GM23338 (cell line): ENCODE measurements at regions not wholly inside any gene's neighbourhood (a gene's known extent, or its start where the extent isn't known, plus 50 kb on each side); places are given as distances from the start of the nearest gene placed in this dataset.

Experiments used
- ATAC-seq: fragments of 200-7000 bp; cut with Tn5 transposase; 3 replicates; pipeline ENCODE4 v1.9.1; 2020
- DNase-seq: peaks from one replicate; pipeline ENCODE4 v3.0.0-alpha.2; 2015; ENCODE audit warnings: low spot score
- H2AFZ ChIP-seq: fragments of 200-600 bp; sonication (generic); 2 replicates; pipeline ENCODE4 v1.8.0; 2016; ENCODE audit warnings: antibody characterized with exemption, mild to moderate bottlenecking, moderate library complexity
- H3F3A ChIP-seq: fragments of 200-600 bp; sonication (generic); replicated peaks from 2 replicates; pipeline ENCODE4 v1.8.0; 2017; ENCODE audit warnings: antibody characterized with exemption, mixed run types, low read depth
- H3K27ac ChIP-seq: fragments of 200-600 bp; sonication (generic); 2 replicates; pipeline ENCODE4 v1.6.1; 2016; ENCODE audit warnings: low read depth
- H3K27me3 ChIP-seq: fragments of 200-600 bp; sonication (generic); 2 replicates; pipeline ENCODE4 v1.8.0; 2016; ENCODE audit warnings: mild to moderate bottlenecking, mixed run types, moderate library complexity; ENCODE audit not compliant: insufficient read depth
- H3K36me3 ChIP-seq: fragments of 200-600 bp; sonication (generic); 2 replicates; pipeline ENCODE4 v1.8.0; 2016; ENCODE audit warnings: mild to moderate bottlenecking; ENCODE audit not compliant: insufficient read depth
- H3K4me1 ChIP-seq: fragments of 200-600 bp; sonication (generic); 2 replicates; pipeline ENCODE4 v1.8.0; 2016; ENCODE audit warnings: mild to moderate bottlenecking, moderate library complexity; ENCODE audit not compliant: insufficient read depth
- H3K4me2 ChIP-seq: fragments of 200-600 bp; sonication (generic); 2 replicates; pipeline ENCODE4 v1.7.1; 2017; ENCODE audit warnings: mixed run types
- H3K4me3 ChIP-seq: fragments of 200-600 bp; sonication (generic); 2 replicates; pipeline ENCODE4 v1.6.1; 2016; ENCODE audit warnings: mixed run types
- H3K79me2 ChIP-seq: fragments of 200-600 bp; sonication (generic); replicated peaks from 2 replicates; pipeline ENCODE4 v1.8.0; 2017; ENCODE audit warnings: mild to moderate bottlenecking; ENCODE audit not compliant: insufficient read depth
- H3K9me2 ChIP-seq: fragments of 200-600 bp; sonication (generic); 2 replicates; pipeline ENCODE4 v1.8.0; 2017; ENCODE audit not compliant: insufficient read depth
- H4K20me1 ChIP-seq: fragments of 200-600 bp; sonication (generic); replicated peaks from 2 replicates; pipeline ENCODE4 v1.8.0; 2017; ENCODE audit warnings: mild to moderate bottlenecking; ENCODE audit not compliant: insufficient read depth
- H3K27ac Mint-ChIP-seq: 2 replicates; pipeline ENCODE4 v1.8.0; 2020; ENCODE audit warnings: inconsistent platforms, mild to moderate bottlenecking, moderate library complexity, mixed read lengths
- H3K27me3 Mint-ChIP-seq: 3 replicates; pipeline ENCODE4 v1.8.0; 2022; ENCODE audit warnings: low read depth, mild to moderate bottlenecking, moderate library complexity, mixed read lengths, inconsistent platforms; ENCODE audit not compliant: insufficient read depth, poor library complexity
- H3K36me3 Mint-ChIP-seq: 3 replicates; pipeline ENCODE4 v1.8.0; 2021; ENCODE audit warnings: low read depth, mild to moderate bottlenecking, inconsistent platforms, moderate library complexity, mixed read lengths
- H3K4me1 Mint-ChIP-seq: 3 replicates; pipeline ENCODE4 v1.8.0; 2020; ENCODE audit warnings: mild to moderate bottlenecking, inconsistent platforms, mixed read lengths
- H3K4me3 Mint-ChIP-seq: 3 replicates; pipeline ENCODE4 v1.8.0; 2021; ENCODE audit warnings: moderate library complexity, mild to moderate bottlenecking, inconsistent platforms, mixed read lengths
- H3K9me3 Mint-ChIP-seq: 3 replicates; pipeline ENCODE4 v1.8.0; 2020; ENCODE audit warnings: moderate library complexity, mild to moderate bottlenecking, inconsistent platforms, mixed read lengths
- CREB1 ChIP-seq: fragments of 250-450 bp; sonication (Bioruptor Pico); IDR thresholded peaks from 2 replicates; pipeline ENCODE4 v1.5.0; 2020; ENCODE audit warnings: low read depth, mild to moderate bottlenecking, moderate library complexity
- EZH2 ChIP-seq: fragments of 200-600 bp; sonication (generic); IDR thresholded peaks from one replicate; pipeline ENCODE4 v1.8.0; 2017; ENCODE audit warnings: antibody characterized with exemption, mild to moderate bottlenecking, low read depth; ENCODE audit not compliant: unreplicated experiment
- EZH2phosphoT487 ChIP-seq: fragments of 200-600 bp; sonication (generic); IDR thresholded peaks from one replicate; pipeline ENCODE4 v1.8.1; 2018; ENCODE audit warnings: antibody characterized with exemption; ENCODE audit not compliant: unreplicated experiment
- JUNB ChIP-seq: IDR thresholded peaks from one replicate; pipeline ENCODE4 v1.6.1; 2016; ENCODE audit warnings: antibody characterized with exemption; ENCODE audit not compliant: unreplicated experiment
- NANOG ChIP-seq: IDR thresholded peaks from 2 replicates; pipeline ENCODE4 v1.6.1; 2016; ENCODE audit warnings: antibody characterized with exemption, borderline replicate concordance
- STAT1 ChIP-seq: IDR thresholded peaks from one replicate; pipeline ENCODE4 v1.6.1; 2016; ENCODE audit warnings: antibody characterized with exemption; ENCODE audit not compliant: unreplicated experiment
- ZNF114 ChIP-seq: fragments of 250-450 bp; sonication (Bioruptor Pico); IDR thresholded peaks from 2 replicates; pipeline ENCODE4 v1.5.0; 2020; ENCODE audit warnings: mild to moderate bottlenecking, moderate library complexity
- ZNF331 ChIP-seq: fragments of 250-450 bp; sonication (Bioruptor Pico); IDR thresholded peaks from 2 replicates; pipeline ENCODE4 v1.5.0; 2020; ENCODE audit warnings: low read depth, mild to moderate bottlenecking, moderate library complexity
- TF ChIP-seq, protein P1 (sequence below): fragments of 250-450 bp; sonication (Bioruptor Pico); IDR thresholded peaks from 2 replicates; pipeline ENCODE4 v1.5.0; 2020; ENCODE audit warnings: mild to moderate bottlenecking, moderate library complexity
- TF ChIP-seq, protein P2 (sequence below): IDR thresholded peaks from 2 replicates; pipeline ENCODE4 v1.6.1; 2016; ENCODE audit warnings: antibody characterized with exemption

DNA sequence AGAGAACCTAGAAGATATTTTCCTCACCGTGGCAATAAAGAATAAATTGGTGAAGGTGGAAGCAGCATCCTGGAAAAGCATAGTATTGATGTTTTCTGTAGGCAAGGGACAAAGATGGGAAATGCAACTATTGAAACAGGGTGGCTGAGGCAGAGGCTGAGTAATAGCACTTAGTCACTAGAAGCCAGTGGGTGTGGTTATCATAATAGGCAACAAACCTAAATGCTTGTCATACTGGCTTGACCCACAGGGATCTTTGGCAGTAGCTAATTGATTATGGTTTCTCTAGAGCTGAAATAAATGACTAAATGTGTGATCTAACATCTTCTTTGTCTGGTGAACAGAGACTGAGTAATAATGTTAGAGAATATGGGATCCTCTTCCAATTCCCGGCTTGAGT, 353.6 kb upstream of the RPS6KA3 start (continued):
- TF ChIP-seq, protein P1, sequence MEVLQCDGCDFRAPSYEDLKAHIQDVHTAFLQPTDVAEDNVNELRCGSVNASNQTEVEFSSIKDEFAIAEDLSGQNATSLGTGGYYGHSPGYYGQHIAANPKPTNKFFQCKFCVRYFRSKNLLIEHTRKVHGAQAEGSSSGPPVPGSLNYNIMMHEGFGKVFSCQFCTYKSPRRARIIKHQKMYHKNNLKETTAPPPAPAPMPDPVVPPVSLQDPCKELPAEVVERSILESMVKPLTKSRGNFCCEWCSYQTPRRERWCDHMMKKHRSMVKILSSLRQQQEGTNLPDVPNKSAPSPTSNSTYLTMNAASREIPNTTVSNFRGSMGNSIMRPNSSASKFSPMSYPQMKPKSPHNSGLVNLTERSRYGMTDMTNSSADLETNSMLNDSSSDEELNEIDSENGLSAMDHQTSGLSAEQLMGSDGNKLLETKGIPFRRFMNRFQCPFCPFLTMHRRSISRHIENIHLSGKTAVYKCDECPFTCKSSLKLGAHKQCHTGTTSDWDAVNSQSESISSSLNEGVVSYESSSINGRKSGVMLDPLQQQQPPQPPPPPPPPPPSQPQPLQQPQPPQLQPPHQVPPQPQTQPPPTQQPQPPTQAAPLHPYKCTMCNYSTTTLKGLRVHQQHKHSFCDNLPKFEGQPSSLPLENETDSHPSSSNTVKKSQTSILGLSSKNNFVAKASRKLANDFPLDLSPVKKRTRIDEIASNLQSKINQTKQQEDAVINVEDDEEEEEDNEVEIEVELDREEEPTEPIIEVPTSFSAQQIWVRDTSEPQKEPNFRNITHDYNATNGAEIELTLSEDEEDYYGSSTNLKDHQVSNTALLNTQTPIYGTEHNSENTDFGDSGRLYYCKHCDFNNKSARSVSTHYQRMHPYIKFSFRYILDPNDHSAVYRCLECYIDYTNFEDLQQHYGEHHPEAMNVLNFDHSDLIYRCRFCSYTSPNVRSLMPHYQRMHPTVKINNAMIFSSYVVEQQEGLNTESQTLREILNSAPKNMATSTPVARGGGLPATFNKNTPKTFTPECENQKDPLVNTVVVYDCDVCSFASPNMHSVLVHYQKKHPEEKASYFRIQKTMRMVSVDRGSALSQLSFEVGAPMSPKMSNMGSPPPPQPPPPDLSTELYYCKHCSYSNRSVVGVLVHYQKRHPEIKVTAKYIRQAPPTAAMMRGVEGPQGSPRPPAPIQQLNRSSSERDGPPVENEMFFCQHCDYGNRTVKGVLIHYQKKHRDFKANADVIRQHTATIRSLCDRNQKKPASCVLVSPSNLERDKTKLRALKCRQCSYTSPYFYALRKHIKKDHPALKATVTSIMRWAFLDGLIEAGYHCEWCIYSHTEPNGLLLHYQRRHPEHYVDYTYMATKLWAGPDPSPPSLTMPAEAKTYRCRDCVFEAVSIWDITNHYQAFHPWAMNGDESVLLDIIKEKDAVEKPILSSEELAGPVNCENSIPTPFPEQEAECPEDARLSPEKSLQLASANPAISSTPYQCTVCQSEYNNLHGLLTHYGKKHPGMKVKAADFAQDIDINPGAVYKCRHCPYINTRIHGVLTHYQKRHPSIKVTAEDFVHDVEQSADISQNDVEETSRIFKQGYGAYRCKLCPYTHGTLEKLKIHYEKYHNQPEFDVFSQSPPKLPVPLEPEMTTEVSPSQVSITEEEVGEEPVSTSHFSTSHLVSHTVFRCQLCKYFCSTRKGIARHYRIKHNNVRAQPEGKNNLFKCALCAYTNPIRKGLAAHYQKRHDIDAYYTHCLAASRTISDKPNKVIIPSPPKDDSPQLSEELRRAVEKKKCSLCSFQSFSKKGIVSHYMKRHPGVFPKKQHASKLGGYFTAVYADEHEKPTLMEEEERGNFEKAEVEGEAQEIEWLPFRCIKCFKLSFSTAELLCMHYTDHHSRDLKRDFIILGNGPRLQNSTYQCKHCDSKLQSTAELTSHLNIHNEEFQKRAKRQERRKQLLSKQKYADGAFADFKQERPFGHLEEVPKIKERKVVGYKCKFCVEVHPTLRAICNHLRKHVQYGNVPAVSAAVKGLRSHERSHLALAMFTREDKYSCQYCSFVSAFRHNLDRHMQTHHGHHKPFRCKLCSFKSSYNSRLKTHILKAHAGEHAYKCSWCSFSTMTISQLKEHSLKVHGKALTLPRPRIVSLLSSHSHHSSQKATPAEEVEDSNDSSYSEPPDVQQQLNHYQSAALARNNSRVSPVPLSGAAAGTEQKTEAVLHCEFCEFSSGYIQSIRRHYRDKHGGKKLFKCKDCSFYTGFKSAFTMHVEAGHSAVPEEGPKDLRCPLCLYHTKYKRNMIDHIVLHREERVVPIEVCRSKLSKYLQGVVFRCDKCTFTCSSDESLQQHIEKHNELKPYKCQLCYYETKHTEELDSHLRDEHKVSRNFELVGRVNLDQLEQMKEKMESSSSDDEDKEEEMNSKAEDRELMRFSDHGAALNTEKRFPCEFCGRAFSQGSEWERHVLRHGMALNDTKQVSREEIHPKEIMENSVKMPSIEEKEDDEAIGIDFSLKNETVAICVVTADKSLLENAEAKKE (CRISPR knock-in tag): no peak
- TF ChIP-seq NANOG: no peak
- TF ChIP-seq, protein P2, sequence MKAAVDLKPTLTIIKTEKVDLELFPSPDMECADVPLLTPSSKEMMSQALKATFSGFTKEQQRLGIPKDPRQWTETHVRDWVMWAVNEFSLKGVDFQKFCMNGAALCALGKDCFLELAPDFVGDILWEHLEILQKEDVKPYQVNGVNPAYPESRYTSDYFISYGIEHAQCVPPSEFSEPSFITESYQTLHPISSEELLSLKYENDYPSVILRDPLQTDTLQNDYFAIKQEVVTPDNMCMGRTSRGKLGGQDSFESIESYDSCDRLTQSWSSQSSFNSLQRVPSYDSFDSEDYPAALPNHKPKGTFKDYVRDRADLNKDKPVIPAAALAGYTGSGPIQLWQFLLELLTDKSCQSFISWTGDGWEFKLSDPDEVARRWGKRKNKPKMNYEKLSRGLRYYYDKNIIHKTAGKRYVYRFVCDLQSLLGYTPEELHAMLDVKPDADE: no peak
- no peak for TF ChIP-seq JUNB
- no peak for TF ChIP-seq STAT1
- no peak for TF ChIP-seq ZNF114 (CRISPR knock-in tag)
- TF ChIP-seq ZNF331 (CRISPR knock-in tag): no peak
- TF ChIP-seq EZH2phosphoT487: no peak

DNA sequence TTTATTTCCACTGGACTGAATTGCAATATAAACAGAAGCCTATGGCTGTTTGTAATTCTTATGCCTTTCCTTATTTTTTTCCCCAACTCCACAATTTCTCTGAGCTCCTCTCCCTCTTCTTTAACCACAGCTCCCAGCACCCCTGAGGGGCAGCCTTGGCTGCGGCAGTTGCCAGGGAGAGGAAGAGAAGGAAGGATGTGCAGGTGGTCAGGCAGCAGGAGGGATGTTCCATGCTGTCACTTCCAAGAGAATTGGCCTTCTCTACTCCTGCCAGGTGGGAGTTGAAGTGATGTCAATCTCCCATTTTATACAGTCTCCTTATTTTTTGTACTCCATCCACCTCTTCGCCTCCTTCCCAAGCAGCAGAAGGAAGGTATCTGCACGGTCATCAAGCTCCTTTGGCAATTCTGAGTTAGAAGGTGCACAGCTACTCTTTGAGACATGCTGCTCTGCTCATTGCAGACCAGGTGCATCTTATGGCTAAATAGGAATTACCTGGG, 343.3 kb upstream of the RPS6KA3 start:
- Histone ChIP-seq H3K27me3 (no peaks in the 10 kb centered on the region), H3K4me3 (no peak overlapping the region), H3F3A (no peaks in the 10 kb centered on the region), H3K4me1 (no peaks in the 10 kb centered on the region), H2AFZ (no peak overlapping the region), H3K27ac (no peak overlapping the region), H4K20me1 (no peaks in the 10 kb centered on the region), H3K4me2 (no peak overlapping the region), H3K79me2 (no peaks in the 10 kb centered on the region), H3K9me2 (no peaks in the 10 kb centered on the region), H3K36me3 (no peaks in the 10 kb centered on the region)
- ATAC-seq (no peak), DNase-seq (no peak)
- H3K27ac Mint-ChIP-seq: no peak overlapping the region
- H3K9me3 Mint-ChIP-seq: no peaks in the 10 kb centered on the region
- H3K4me1 Mint-ChIP-seq: no peaks in the 10 kb centered on the region; the same call in 2 of the 3 replicates
- H3K27me3 Mint-ChIP-seq: no peaks in the 10 kb centered on the region
- H3K4me3 Mint-ChIP-seq: no peak overlapping the region
- no peaks in the 10 kb centered on the region for H3K36me3 Mint-ChIP-seq
- TF ChIP-seq, protein P2: no peak
- no peak for TF ChIP-seq EZH2
- no peak for TF ChIP-seq CREB1 (CRISPR knock-in tag)
- no peak for TF ChIP-seq EZH2phosphoT487
